GM19397 (cell line): ENCODE measurements at regions not wholly inside any gene's neighbourhood (a gene's known extent, or its start where the extent isn't known, plus 50 kb on each side); places are given as distances from the start of the nearest gene placed in this dataset.

Experiments used
- ATAC-seq: cut with Tn5 transposase; IDR thresholded peaks from one replicate; pipeline ENCODE4 v1.9.1; 2021; ENCODE audit warnings: mild to moderate bottlenecking, moderate library complexity; ENCODE audit not compliant: unreplicated experiment

DNA sequence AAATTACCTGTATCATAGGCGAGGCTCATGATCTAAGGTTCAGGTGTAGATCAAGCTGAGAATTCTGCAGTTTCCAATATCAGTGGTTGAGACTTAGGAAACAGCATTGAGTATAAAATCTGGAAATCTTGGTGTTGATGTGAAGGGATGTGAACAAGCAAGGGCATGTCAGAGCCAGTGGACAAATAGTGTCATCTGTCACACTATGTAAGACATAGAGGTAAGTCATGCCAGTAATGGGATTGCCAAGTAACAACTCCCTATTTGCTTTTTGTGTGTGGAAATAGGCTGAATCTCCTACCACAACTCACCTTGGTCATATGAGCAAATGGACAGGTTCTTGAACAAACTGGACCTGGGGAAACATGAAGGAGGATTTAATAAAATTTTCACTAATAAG, 334.5 kb upstream of the EMCN start:
- no peak for ATAC-seq

DNA sequence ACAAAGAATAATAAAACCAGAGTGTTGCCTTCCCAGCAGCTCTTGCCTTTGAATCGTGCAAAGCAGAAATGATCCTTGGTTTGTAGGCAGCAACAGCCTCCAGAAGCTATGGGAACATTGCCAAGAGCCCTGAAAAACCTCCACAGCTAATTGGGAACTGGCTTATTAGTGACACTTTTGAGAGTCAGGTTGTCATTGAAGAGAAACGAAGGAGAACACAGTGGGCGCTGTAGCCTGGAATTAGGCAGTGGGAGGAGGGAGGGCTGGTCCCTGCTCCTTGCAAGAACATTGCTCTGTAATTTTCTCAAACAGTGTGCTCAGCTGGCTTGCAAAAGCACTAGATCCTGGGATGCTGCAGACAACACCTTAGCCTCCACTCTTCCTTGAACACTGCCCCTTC, 331.5 kb upstream of the EMCN start:
- ATAC-seq: no peak

DNA sequence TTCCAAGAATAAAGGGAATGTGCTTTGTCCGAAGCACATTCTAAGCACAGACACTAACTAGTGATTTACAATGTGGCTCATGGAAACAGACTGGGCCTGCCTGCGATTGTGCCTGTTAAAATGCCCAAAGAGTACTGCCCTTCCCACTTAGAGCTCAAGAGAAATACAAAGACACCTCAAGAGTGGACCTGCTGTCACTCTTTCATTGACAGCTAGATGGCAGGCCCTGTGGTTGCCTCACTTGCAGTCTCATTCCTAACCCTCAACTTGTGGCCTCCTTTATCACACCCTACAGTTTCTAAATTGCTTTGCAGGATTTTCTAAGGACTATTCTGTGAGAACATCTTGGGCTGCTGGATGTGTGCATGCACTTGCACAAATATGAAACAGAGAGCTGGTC, 331.0 kb upstream of the EMCN start:
- ATAC-seq: peak; percentile 69

DNA sequence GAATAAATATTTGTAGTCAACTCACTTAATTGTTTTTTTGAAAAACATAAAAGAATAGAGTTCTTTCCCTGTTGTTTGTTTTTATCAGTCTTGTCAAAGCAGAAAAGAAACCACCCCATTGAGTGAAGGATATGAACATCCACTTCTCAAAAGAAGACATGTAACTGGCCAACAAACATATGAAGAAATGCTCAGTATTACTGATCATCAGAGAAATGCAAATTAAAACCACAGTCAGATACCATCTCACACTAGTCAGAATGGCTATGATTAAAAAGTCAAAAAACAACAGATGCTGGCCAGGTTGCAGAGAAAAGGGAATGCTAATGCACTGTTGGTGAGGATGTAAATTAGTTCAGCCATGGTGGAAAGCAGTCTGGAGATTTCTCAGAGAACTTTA, 326.1 kb upstream of the EMCN start:
- ATAC-seq: no peak

DNA sequence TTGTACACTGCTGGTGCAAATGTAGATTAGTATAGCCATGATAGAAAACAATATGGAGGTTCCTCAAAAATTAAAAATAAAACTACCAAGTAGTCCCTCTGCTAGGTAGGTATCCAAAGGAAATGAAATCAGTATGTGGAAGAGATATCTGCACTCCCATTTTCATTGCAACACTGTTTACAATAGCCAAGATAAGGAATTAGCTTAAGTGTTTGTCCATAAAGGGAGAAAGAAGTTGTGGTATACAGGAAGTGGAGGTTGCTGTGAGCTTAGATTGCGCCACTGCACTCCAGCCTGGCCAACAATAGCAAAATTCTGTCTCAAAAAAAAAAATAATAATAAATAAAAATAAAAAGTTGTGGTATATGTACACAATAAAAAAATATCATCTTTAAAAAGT, 325.0 kb upstream of the EMCN start:
- ATAC-seq: no peak

DNA sequence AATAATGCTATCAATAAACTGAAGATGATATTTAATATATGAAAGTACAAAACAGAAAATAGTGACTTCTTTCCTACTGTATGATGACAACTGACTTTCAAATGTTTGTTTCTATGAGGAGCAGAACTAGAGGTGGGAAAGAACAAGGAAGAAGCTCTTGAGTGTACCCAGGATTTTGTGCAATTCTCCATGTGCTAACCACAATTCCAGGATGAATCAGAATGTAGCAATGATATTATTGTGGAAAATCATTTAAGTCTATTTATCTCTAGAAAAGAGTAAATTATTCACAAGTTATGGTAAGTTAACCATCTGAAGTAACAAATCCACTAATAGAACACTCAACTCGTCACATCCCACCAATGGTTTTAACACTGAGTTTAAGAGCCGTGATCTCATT, 324.1 kb upstream of the EMCN start:
- ATAC-seq: no peak

DNA sequence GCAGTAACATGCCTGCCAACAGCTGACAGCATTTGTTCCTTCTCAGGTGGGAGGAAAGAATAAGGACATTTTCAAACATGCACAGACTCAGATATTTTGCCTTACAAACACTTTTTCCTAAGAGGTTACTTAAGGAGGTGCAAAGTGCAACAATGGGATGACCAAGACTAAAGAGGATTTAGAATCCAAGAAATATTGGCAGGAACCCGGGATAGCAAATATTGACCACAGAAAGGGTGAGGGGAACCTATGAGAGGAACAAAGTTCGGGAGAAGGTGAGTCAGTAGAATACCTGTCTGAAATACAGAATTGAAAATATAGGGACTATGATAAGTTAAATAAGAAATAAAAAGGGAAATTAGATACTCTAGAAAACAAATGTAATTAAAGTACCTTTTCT, 321.9 kb upstream of the EMCN start:
- no peak for ATAC-seq

DNA sequence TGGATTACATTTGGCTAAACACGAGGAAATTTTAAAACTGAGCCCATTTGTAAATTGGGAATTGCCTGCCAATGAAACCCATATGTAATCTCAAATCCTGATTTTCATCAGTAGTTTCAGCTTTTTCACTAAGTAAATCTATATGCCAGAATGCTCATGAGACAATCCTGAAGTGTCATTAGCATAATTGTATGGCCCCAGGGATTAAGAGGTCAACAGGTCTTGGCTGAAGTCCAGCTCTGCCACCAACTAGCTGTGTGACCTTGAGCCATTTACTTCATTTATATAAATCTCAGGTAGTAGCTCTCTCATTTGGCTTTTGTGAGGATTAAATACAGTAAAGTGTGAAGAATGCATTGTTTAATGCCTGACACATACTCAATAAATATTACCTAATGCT, 320.5 kb upstream of the EMCN start:
- ATAC-seq: no peak

DNA sequence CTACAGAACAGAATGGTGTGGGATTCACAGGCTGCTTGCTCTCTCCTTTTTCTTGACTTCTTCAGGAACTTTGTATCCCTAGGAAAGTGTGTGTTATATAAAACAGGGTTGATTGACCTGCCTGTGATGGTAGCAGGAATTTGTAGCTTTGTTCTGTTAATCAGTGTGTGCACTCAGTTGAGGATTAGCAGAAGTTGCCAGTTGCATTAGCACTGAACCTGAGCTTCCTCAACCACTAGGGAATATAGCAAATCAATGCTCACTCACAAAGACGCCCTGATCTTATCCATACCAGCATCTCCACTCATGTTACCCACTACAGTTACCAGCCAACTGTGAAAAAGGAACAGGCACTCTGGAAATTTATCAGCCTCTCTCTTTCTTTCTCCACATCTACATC, 319.1 kb upstream of the EMCN start:
- no peak for ATAC-seq

DNA sequence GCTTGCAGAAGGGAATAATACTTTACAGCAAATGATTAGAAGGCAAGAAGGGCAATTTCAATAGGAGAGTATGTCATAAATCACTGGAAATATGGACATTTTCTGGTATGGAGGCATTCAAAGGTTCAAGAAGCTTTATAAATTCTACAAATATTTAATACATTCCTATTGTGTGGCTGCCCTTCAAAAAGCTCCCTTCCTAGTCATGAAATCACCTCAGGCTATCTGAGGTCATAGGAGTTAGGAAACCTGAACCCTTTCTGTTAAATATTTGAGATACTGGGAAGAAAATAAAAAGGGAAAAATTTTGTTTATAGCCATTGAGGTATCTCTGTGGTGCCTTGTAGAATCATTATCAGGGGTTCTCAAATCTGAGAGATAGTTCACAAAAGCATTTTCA, 316.8 kb upstream of the EMCN start:
- ATAC-seq: no peak

DNA sequence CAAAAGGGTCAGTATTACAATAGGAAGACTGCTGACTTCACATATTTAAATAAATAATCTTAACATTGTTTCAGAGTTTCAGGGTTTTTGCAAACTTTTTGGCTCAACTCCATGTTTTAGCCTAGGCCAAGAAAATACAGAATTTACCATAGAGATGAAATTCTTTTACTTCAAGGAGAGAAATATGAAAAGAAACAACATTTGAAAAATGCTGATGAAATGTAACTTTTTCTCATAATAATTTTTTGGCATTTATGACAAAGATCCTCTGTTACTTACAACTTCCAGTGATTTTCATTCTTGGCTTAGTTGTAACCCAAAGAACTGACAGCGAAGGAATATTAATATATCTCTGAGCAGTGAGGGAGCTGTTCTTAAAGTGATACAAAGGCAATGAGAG, 316.1 kb upstream of the EMCN start:
- no peak for ATAC-seq

DNA sequence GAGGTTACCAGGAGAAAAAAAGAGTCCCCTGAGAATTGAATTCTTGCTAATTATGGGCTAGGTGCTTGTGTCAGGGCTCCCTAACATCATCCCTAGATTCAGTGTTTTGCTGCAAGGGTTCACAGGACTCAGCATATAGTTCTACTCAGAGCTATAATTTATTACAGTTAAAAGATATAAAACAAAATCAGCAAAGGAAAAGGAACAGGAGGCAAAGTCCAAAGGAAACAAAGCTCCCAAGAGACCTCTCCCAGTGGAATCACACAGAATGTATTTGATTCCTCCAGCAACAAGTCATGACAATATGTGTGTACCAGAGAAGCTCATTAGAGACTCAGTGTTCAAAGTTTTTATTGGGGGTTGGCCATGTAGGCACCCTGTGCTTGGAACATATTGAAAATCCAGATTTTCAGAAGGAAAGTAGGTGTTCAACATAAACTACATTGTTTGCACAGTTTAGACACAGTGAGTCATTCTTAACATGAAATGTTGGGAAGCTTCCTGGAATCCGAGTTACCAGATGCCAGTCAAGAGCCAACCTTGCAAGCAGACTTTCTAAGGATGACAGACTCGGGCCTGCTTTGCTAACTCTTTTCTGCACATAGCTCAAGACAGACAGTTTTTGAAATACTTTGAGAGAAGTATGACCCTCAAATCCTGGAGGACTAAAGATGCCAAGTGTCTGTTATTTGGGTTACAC, 311.3 kb upstream of the EMCN start:
- ATAC-seq: no peak

DNA sequence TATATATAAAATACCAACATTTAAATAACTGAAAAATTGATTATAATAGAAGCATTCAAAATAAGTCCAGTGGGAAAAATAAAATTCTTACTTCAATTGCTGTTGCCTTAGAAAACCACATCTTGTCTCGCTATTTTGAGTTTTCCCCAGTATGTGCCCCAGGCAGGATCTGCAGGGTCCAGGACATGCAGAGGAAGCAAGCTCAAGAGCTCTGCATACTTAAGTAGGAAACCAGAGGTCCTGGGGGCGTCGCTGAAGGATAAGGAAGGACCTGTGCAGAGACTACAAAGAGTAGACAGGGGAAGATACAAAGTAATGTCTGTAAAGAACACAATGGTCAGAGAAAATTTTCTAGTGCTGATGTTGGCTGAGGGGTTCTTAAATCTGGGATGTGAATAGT, 310.5 kb upstream of the EMCN start:
- ATAC-seq: no peak

DNA sequence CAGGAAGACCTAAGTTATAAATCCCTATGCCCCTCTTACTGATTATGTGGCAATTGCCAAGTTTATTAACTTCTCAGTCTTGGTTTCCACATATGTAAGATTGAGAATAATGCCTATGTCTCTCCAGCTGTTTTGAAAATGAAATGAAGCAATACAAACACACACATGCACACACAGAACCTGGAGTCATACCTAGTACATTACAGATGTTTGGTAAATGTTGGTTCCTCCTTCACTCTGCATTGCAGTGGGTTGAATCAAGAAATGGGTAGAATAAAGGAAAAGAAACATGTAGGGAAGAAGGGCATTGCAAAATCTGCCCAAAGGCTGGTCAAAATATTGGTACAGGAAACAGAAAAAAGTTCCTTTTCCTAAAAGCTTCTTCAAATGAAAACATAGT, 309.9 kb upstream of the EMCN start:
- no peak for ATAC-seq

DNA sequence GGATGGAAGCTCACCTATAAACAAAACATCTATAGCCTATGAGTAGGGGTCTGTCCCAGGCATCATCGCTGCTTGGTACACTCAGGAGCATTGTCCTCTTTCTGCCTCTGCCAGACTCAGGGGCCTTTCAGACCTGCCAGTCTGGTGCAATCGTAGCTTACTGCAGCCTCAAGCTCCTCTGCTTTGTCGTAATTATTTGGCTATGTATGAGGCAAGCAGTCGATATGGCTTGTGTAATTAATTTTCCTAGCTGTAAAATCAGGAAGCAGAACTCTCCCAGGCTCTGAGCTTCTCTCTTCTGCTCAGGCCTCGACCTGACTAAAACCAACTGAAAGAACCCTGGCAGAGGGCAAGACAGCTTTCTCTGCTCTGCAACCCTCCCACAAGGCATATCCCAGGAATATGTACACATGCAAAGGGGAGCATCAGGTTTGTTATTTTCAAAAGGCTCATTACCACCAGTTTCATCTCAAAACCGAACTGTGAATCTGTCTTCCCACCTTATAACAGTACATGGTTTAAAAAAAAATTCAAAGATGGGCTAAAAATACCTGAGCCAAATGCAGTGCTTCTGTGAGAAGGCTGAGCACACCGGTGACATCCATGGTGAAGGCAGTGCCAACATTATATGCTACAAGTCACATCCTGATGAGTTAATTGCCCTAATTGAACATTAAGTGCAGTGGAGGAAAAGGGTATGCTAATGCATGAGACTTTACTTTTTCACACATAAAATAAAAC, 309.2 kb upstream of the EMCN start:
- no peak for ATAC-seq

DNA sequence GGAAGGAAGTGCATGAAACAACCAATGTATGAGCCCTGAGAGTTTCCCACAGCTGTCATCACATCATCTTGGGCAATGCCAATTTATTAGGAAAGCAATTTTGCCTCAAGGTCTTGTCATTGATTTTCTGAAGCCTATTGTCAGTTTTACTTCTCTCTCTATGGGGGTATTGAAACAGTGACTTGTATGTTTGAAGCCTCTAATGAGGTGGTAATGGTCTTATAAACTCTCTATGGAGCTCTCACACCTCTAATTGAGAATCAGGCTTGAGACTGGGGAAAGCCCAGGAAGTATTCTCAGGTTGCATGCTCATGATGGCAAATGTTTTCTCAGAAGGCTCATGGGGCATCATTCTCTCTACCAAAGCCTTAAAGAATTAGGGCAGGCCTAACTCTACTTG, 308.2 kb upstream of the EMCN start:
- ATAC-seq: no peak

DNA sequence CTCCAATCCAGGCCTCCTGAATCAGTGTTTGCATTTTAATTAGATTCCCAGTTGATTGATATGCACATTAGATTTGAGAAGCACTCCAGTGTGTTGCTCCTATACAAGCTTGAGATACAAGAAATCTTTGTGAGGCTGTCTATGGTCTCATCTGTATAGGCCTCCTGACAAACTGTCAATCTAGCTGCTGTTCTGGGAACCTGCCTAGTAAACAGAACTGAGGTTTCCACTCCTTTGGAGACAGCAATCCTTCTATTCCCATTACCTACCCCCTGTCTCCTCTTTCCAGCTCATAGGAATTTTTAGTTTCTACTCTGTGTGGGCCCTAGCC, 306.1 kb upstream of the EMCN start:
- ATAC-seq: peak; percentile 6

DNA sequence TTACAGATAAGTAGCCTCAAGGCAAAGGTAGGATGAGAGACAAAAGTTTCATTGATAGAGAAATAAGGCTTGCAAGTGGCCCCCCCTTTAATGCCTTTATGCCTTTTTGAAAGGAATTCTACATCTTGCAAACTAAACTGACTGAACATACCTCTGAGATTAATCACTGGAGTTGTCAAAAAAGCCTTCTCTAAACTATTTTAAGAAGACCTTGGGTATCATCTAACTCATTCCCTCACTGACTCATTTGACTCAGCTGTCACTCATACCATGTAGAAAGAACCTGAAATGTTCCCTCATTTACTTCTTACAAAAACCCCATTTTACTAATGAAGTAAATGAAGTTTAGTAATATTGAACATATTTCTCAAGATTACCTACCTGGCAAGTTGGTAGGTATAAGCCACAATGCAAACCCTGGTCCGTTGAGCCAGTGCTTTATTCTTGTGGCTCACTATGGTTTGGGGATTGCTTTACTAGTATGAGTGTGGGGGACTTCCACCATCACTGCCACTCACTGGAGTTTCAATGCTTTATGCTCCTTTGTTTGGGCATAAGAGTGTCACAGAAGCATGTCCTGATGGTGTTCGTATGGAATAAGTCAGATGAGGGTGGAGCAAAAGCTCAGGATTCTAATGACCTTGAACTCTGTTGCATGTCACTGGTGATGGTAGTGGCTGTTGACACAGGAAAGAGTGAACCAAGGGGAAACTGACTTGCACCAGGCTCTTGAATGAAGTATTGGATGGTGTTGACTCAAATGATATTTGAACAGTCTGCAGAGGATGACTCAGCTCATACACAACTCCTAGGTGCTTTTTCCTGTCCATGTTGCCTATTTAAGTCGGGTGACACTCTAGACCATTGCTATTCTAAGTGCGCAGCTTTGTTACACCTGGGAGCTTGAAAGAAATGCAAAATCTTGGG, 305.5 kb upstream of the EMCN start:
- peak; percentile 76 for ATAC-seq

DNA sequence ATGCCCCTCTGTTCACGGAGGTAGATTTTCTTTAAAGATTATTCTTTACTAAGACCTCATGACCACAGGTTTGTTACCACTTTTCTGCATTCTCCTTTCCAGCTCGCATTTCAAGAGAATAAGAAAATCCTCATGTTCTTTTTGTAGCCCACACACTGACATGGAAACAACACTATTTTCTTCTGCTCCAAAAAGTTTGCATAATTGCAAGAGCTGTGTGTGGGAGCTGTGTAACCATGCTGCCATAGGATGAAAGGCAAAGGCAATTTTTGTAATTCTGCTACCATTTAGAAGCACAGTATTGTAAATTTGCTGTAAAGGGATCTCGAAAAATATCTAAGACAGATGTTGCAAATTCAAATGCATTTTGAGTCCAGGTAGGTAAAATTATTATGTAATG, 302.4 kb upstream of the EMCN start:
- ATAC-seq: no peak

DNA sequence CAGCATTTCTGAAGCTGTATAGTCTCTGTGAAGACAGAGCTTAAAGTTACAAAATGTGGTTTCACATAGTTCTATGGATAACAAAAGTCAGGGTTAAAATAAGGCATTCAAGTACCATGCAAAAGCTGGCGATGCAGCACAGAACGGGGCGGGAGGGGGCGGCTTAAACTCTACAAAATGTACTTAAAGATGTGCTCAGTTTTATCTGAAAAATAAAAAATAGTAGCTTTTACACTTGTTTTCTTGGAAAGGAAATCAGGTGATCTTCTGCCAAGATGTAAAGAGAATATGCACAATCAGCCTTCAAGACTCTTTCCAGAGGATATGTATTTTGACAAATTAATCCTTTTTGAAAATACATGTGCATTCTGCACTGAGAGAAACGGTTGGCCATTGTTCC, 301.7 kb upstream of the EMCN start:
- no peak for ATAC-seq

DNA sequence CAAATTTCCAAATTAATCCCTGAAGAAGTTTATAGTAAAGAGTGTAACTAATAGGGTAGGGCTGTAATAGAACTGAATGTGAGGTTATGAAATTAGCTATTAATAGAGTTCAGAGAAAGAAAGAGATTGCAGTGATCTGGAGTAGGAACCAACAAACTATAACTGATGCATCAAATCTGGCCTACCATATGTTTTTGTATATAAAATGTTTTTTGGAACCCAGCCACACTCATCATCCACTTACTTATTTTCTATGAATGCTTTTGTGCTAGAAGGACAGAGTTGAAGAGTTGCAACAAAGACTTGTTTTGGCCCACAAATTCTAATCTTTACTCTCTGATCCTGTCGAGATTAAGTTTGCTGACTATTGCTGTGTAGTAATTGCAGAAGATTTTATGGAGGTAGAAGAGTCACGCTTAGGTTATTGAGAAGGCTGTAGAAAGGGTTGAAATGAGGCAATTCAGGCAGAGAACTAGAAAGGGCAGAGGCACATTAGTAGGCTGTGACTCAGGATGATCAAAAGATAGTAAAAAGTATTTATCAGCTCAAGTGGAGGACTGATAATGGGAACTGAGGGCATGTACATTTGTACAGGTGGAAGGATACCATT, 298.7 kb upstream of the EMCN start:
- no peak for ATAC-seq

DNA sequence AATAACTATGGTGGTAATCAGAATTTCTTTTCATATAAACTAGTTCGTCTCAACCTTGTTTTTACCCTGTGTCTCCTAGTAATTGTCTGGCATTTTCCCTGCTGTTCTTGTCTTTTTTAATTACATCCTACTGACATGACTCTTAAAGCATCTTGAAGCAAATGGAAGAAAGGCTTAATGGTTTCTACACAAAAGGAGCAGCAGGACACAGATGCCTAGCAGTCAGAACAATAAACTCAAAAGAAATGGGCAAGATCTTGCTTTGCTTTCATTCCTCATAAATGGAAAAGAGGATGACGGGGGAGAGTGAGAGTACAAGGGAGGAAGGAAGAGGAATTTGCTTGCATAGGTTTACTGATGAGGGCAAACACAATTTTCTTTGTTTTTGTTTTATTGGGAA, 293.2 kb upstream of the EMCN start:
- ATAC-seq: no peak
